Neural progenitor cell (in vitro differentiated cells): ENCODE measurements at regions not wholly inside any gene's neighbourhood (a gene's known extent, or its start where the extent isn't known, plus 50 kb on each side); places are given as distances from the start of the nearest gene placed in this dataset.

Experiments used
- CTCF ChIP-seq: fragments of 200-600 bp; sonication (generic); IDR thresholded peaks from 2 replicates; pipeline ENCODE4 v1.5.1; 2017; ENCODE audit warnings: antibody characterized with exemption, mild to moderate bottlenecking
- EZH2 ChIP-seq: fragments of 200-600 bp; sonication (generic); IDR thresholded peaks from 2 replicates; pipeline ENCODE4 v1.6.1; 2017; ENCODE audit warnings: antibody characterized with exemption, mild to moderate bottlenecking, moderate library complexity
- EZH2phosphoT487 ChIP-seq: fragments of 200-600 bp; sonication (generic); IDR thresholded peaks from 2 replicates; pipeline ENCODE4 v1.6.1; 2017; ENCODE audit warnings: antibody characterized with exemption

GRCh38 chrX:122596998-122597397 is 587.1 kb upstream of the GRIA3 start:
- TF ChIP-seq CTCF = no peak
- TF ChIP-seq EZH2phosphoT487 = no peak
- TF ChIP-seq EZH2 = no peak
